ENCODE measurements at regions not wholly inside any gene's neighbourhood (a gene's known extent, or its start where the extent isn't known, plus 50 kb on each side); places are given as distances from the start of the nearest gene placed in this dataset.
"Not testable (repeated sequence)": the region's sequence is repeated elsewhere in the genome, so short reads cannot be mapped to it uniquely, and the experiment has no call there.

DNA sequence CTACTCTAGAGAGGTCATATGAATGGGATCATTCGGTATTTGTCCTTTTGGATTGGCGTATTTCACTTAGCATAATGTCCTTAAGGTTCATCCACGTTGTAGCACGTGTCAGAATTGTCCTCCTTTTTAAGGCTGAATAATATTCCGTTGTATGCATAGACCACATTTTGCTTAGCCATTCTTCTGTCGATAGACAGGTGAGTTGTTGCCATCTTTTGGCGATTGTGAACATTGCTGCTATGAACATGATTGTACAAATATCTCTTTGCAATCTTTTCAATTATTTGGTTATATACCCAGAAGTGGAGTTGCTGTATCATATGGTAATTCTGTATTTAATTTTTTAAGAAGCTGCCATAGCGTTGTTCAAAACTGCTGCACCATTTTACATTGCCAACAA lies 52.4 kb upstream of the GOLGA8J start:
- no peak for DNase-seq

DNA sequence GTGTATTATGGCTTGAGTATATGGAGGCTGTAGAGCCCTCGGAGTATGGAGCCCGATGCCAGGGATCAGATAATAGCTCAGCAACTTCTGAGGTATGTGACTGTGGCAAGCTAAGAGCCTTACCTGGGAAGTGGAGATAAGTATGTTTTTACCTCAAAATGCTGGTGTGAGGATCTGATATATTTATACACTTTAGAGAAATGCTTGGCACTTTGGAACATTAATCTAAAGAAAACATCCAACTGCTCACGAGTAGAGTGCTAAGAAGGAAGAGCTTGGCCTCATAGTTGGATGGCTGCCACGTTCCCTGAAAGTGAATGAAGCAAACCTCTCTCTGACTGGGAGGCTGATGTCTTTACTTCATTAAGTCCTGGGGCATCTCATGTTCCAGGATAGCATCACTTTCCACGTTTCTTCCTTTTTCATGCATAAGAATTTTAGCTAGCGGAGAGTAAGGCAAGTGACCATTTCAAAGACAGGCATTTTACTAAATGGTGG lies 58.9 kb upstream of the GOLGA8J start:
- no peak for DNase-seq

DNA sequence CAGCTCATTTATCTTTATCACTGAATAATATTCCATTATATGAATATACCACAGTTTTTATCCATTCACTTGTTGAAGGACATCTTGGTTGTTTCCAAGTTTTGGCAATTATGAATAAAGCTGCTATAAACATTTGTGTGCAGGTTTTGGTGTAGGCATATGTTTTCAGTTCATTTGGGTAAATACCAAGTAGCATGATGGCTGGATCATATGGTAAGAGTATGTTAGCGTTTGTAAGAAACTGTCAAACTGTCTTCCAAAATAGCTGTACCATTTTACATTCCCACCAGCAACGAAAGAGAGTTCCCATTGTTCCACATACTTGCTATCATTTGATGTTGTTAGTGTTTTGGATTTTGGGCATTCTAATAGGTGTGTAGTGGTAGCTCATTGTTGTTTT lies 72.0 kb upstream of the GOLGA8J start:
- no peak for DNase-seq

DNA sequence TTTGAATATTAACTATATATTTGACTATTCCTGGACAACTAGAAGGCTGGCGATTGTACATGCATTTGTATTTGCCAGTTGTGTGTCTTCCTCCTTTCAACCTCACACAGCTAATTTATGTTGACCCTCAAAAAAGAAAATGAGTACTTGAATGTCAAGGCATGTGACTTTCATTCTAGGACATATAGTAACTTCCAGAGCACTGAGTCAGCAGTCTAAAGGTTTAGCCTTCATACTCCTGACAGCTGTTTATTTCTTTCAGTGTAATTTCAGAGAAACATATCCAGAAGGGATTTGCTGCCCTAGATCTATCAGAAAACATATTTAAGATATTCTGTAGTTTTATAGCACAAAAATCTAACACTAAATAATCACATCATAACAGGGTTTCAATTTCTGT lies 74.6 kb upstream of the GOLGA8J start:
- DNase-seq = no peak

DNA sequence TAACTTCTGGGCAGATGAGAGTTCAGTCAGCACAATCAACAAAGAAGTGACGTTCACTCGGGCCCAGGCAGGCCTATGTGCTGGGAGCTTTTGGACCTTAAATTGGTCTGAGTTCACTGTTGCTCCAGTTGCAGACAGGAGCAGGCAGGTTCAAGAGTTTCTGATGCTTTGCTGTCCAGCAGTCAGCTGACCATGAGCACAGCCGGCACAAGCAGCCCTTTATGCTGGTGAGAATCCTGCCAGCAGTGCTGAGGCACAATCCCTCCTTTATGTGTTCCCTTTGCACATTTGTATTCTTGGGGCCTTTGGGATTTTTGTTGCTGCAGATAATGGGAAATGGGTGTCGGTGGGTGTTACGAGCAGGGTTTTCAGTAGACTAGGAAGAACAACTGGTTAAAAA lies 81.2 kb upstream of the GOLGA8J start:
- DNase-seq = no peak

DNA sequence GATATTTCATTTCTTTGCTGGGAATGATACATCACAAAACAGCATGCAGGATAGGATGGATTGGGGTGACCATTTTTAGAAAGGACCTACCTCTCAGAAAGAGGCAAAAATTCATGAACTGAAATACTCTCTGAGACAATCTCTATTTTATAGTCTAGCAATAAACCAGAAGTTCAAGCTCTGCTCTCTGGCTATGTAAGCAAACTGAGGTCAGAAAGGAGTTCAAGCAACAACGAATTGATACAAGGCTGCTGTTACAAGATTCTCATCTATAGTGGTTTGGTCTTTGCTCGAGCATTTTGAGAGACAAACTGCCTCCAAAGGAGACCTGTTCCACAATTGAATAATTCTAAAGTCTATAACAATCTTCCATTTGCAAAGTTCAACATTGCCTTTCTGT lies 84.7 kb upstream of the GOLGA8J start:
- no peak for DNase-seq

DNA sequence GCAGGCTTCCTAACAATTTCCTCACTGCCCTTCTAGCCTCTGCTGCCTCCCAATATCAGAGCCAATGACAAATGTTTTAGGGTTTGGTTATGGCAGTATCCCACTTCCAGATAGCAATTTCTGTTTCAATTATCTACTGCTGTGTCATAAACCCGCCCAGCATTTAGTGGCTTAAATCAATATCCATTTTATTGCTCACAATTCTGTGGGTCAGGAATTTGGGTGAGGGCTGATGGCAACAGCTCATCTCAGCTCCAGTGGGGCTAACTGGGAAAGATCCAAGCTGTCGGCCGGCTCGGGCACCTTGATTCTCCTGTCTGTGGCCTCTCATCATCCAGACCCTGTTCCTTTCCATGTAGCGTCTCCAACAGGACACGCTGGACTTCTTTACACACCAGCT lies 85.3 kb upstream of the GOLGA8J start:
- DNase-seq = no peak

DNA sequence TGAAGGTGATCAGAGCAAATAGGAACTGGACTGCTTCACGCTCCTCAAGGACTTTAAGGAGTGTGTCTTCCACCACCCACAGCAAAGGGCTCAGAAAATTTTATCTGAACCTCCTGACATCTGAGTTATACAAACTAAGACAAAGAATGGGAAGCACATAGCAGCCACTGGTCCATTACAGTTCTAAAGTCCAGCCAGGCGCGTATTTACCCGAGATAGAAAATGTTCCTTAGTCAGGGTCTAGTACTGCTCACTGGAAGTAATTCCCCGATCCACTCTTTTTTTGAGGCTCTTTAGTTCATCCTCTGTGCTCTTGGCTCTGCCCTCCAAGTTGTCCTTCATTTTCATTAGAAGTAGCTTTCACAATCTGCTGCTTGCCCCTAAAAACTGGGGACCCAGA lies 88.5 kb upstream of the GOLGA8J start:
- DNase-seq = no peak

DNA sequence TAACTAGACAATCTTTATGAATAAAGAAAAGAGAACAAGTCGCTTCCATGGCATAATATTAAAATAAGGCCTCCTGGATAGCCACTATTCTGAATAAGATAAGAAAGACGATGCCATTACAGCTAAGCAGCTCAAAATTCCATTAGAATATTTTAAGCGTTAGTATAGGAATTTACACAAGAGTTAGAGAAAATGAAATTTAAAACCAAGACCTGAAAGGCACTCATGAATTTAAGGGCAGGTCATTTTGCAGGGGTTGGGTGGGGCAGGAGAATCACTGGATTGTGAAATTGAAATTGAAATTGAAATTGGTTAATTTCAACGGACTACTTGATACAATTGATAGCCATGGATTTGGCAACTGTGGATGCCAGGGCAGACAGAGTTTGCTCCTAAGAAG lies 91.8 kb upstream of the GOLGA8J start:
- no peak for DNase-seq

DNA sequence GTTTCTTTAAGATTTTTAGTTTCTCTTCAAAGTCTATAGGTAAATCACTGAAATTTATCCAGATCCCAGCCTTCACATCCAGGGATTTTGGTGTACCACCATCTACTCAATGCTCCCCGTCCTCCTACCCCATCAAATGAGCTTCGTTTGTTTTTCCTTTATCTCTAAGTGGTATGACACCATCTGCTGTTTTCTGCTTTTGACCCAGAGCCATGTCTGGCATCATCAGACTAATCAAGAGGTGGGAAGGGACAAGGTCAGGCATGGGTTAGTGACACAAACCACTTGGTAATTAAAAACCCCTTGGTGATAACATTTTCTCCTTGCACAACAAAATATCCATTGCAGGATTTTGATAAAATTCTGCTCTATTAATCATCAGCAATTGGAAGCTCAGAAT lies 92.7 kb upstream of the GOLGA8J start:
- no peak for DNase-seq

DNA sequence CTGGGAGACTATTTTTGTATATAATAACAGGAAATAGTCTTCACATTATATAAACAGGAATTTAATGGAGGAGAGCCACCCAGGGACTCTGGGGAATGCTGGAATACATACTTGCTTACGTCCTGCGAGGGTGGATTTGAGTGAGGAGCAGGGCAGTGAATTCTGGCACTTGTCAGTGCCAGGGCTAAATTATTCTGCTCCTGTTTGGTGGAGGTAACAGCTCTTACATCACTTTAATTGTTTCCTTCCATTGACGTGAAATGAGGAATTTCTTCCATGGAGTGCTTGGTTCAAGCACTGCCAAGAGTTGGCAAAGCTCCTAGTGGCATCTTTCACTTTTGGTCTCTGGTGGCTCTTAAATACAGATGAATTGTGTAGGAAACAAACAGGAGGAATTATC lies 94.1 kb upstream of the GOLGA8J start:
- no peak for DNase-seq

DNA sequence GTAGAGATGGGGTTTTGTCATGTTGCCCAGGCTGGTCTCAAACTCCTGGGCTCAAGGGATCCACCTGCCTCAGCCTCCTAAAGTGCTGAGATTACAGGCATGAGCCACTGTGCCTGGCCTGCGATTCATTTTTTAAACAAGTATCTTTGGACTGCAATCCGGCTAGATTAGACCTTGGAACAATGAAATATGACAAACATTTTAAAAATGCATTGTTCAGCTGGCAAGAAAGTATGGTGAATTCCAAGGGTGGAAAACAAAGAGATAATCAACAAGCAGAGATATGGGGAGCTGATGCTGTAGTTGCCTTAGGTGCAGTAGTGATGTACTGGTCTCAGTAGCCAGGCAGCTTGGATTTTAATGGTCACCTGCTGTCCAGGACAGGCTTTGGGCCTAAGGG lies 95.8 kb upstream of the GOLGA8J start:
- DNase-seq = no peak

DNA sequence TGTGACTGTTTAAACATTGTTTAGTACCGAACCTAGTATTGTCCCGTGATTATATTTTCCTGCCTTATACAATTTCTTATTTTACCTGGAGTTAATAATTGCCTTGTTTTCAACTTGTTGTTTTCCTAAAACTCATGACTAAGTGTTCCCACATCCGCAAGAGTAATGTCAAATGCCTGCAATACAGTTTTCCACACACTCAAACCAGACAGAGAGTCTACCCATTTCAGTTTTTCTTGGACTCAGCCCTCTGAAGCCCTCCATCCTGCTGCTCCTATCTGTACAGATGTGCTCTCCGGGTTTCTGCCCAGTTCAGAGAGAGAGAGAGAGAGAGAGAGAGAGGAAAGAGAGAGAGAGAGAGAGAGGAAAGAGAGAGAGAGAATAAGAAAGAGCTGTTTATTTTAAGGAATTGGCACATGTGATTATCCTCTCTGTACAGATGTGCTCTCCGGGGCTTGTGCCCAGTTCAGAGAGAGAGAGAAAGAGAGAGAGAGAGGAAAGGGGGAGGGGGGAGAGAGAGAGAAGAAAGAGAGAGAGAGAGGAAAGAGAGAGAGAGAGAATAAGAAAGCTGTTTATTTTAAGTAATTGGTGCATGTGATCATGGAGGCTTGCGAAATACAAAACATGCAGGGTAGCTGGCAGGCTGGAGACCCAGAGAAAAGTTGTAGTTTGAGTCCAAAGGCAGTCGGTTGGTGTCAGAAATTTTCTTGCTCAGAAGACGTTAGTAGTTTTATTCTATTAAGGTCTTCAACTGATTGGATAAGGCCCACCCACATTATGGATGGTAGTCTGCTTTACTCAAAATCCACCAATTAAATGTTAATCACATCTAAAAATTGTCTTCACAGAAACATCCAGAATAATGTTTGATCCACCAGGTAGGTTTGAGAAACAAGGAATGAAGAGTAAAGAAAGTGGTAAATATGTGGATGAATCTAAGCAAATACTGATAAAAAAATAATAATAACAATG lies 104.1 kb upstream of the GOLGA8J start:
- DNase-seq = no peak

DNA sequence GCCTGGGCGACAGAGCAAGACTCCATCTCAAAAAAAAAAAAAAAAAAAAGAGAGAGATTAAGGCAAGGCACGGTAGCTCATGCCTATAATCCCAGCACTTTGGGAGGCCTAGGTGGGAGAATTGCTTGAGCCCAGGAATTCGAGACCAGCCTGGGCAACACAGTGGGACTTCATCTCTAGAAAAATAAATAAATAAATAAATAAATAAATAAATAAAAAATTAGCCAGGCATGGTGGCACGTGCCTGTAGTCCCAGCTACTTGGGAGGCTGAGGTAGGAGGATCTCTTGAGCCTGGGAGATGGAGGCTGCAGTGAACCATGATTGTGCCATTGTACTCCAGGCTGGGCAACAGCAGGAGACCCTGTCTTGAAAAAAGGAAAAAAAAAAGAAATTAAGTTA lies 108.7 kb upstream of the GOLGA8J start:
- DNase-seq = not testable (repeated sequence)

DNA sequence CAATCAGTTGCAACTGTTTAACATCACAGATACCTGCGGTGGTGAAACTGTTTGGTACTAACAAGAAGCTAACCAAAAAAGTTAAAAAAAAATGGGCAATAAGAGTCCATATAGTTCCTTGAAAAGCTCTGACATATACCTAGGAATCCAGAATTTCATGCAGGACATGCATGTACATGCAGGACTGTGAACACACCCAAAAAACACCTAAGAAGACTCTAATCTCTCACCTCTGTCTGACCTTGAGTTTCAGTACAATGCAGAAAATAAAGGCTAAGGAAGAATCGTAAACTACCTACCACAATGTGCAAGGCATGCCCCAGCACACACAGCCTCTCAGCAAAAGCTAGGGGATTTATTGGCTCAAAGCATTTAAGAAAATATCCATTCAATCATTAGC lies 110.7 kb upstream of the GOLGA8J start:
- DNase-seq = no peak

DNA sequence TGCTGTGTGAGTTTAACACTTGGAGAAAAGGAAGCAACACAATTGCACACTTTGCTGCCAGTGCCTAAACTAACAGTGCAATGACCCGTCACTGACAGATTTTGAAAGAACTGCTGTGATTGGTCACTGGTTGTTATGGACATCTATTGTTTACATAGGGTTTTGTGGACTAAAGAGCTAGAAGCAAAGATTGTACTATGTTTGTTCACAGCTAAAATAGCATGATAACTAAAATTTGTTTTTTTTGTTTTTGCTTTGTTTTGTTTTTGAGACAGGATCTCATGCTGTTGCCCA lies 112.4 kb upstream of the GOLGA8J start:
- no peak for DNase-seq

DNA sequence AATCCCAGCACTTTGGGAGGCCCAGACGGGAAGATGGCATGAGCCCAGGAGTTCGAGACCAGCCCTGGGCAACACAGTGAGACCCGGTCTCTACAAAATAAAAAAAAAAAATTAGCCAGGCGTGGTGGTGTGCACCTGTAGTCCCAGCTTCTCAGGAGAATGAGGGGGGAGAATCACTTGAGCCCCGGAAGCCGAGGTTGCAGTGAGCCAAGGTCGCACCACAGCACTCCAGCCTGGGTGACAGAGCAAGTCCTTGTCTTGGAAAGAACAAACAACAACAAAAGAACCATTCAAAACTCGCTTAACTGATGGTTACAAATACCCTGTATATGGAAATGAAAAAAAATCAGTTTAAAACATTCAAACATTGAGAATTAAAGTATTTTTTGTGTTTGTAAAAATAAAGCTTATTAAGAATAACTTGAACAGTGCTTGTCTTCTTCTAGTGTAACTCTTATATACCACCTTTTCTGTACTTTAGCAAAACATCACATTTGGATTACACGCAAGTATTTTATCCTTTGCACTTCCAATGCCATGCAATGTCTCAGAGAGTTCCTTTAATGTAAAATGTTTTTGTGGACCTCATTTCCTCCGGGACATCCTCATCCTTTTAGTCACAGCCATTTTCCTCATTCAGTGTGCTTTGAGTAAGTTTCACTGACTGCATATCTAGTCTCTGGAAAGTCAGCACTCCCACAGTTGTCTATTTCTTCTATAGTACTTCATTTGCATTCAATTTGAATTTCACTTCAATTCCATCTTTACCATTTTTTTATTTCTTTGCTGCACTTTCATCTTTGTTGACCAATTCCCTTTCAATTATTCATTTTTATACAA lies 113.0 kb upstream of the GOLGA8J start:
- DNase-seq = no peak

DNA sequence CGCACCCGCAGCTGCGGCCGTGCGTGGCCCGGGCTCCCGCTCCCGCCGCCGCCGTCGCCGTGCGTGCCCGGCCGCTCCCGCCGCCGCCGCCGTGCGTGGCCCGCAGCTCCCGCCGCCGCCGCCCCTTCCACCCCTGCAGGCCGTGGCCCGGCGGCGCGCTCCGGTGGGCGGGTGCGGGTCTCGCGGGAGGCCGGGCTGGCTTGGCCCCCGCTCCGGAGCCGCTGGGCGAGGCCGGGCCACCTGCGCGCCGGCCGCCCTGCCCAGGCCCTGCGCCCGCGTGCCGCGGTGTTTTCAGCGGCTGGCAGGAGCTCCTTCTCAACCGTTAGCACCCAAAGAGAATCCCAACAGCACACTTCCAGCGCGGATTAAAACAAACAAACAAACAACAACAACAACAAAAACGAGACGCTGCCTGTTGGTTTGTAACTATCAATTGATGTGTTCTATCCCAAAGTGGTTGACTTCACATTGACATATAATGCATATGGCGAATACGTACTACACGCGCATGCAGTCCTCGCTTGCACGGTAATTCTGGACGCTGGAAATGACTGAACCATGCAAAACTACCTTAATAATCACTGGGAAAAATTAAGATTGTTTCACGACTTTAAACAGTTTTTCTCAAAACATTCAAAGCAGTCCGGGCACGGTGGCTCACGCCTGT lies 113.7 kb upstream of the GOLGA8J start:
- DNase-seq = no peak

DNA sequence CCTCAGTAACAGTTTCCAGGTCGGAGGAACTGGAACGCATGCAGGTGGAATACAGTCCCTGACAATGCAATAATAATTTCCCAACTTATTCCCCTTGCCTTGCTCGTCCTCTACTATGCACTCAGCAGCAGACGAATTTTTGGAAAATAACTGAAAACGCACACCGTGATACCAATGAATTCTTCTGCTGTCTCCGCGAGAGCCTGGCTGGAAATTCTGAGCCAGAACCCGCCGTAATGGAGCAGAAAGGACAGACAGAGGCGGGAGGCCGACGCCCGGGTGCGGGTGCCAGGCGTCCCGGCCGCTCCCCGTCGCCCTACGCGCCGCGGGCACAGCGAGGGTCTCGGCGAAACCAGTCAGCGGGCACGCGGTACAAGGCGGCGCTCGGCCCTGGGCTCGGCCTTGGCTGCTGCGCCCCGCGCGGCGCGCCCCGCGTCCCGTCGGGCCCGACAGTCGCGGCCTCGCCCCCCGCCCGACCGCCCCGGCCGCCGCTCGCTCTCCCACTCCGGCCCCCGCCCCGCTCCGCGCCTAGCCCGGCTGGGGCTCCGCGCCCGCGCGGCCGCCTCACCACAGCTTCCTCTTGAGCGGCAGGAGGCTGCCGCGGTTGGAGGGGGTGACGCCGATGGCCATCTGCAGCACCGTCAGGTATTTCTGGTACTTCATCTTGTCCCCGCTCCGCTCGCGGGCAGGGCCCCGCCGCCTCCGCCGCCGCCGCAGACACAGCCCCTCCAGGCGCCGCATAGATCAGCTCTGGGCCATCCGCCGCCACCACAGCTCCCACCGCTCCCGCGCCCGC lies 114.5 kb upstream of the GOLGA8J start:
- no peak for DNase-seq

DNA sequence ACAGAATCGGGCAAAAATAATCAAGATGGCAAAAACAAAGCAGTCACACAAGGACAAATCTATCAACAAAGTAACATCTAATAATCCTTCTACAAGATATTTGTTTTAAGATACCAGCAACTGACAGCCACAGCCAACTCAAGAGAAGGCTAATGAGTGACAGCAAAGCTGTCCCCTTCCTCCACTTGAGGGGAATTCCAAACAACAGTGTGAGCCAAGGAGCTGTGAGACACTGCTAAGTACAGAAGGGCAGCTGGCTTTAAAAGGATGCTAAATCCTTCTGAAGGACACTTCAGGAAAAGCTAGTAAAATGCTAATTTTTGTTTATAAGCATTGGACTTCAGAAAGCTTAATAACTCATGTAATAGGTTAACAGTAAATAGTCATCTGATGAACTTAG lies 120.3 kb upstream of the GOLGA8J start:
- DNase-seq = no peak

DNA sequence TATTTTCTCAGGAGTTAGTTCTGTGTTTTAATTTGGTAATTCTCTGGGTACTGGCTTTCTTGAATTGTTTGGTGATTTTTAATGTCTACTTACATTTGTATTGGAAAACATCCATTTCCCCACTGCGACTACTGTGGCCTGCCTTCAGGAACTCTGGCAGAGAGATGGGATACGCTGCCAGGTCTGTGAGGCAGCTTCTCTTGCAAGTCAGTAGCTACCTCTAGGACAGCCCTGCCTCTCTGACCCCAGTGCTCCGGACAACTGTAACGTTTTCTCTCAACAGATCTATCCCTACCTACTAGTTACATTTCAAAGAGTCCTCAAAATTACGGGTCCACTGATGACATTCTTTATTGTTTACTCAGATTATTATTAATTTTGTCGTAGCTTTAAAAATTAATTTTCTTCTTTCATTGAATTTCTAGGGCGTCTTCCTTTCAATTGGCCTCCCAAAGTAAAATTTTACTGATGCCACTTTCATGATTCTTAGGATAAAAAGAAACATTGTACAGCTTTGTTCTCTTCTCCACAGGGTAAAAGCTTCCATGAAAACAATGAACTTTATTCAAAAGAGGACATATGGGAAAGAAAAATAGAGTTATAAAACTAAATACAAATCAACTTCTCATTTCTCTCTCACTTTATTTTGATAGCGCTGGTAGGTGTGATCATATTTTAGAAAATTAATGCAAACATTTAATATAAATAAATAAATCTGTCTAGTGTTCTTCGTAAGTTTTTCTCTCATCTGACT lies 123.2 kb upstream of the GOLGA8J start:
- no peak for DNase-seq

DNA sequence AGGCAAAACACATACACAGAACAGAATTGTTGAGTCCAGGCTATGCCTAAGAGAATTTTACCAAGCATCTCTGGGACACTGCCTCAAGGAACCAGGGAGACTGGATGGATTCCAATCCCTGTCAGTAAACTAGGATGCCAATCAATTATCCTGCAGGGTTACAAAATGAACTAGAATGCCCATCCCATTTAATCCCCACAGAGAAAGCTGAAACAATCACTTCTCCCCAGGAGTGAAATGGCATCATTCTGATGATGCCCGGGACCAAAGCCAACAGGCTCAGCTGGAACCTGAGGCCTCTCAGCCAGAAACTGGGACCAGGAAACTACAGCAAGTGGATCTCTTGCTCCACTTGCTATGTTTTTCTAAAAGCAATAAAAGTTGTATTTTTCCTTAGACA lies 130.0 kb upstream of the TJP1 start:
- peak; percentile 2 for DNase-seq

Measured in DMS79 treated with DMSO at 0.1 percent for 48 hours (cell line).